HS-5 (cell line): ENCODE measurements at regions not wholly inside any gene's neighbourhood (a gene's known extent, or its start where the extent isn't known, plus 50 kb on each side); places are given as distances from the start of the nearest gene placed in this dataset.
"Not testable (repeated sequence)": the region's sequence is repeated elsewhere in the genome, so short reads cannot be mapped to it uniquely, and the experiment has no call there.

Source experiments
- DNase-seq: peaks from one replicate; pipeline ENCODE4 v3.0.0-alpha.2; 2012; ENCODE audit warnings: low read depth

DNA sequence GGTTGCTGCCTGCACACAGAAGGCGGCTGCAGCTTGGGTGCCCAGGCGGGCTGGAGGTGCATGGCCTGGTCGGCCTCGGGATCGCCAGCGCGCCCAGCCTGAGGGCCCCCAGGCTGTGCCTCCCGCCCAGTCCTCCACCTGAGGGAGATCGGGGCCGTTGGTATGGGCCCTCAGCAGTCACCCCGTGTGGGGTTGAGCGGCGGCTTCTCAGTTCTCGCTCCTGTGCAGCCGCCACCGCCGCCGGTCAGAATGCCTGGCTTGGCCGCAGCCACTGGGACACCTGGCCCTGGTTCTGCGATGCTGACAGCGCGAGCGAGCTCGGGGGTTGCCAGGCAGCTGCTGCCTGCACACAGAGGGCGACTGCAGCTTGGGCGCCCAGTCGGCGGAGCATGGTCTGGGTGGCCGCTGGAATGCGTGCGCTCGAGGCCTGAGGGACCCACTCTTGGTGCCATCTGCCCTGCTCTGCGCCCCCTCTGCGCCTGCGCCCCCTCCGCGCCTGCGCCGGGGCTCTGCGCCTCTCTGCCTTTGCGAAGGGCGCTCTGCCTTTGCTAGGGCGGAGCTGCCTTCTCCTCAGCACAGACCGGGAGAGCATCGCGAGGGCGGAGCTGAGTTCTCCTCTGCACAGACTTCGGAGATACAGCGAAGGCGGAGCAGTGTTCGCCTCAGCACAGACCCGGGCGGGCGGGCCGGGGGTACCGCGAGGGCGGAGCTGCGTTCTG lies 84.6 kb upstream of the ZNG1F start:
- peak; percentile 35 for DNase-seq

DNA sequence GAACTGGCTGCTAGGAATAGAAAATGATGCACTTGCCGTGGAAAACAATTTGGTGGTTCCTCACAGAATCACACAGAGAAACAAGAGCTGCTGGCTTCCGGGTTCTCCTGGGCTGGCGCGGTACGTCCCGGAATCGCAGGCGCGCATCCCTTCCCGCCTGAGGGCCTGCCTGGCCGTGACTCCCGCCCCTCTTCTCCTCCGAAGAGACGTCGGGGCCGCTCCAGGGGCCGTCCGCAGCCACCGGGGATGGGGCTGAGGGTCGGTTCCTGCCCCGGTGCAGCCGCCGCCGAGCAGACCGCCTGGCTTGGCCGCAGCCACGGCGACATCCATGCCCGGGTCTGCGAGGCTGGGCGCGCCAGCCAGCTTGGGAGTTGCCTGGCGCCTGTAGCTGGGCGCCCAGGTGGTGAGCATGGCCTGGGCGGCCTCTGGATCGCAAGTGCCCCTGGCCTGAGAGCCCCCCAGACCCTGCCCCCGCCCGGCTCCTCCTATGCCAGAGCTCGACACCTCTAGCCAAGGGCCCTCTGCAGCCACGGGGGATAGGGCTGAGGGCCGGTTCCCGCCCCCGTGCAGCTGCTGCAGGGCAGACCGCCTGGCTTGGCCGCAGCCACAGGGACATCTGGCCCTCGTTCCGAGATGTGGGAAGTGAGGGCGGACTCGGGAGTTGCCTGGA lies 83.9 kb upstream of the ZNG1F start:
- DNase-seq: not testable (repeated sequence)

DNA sequence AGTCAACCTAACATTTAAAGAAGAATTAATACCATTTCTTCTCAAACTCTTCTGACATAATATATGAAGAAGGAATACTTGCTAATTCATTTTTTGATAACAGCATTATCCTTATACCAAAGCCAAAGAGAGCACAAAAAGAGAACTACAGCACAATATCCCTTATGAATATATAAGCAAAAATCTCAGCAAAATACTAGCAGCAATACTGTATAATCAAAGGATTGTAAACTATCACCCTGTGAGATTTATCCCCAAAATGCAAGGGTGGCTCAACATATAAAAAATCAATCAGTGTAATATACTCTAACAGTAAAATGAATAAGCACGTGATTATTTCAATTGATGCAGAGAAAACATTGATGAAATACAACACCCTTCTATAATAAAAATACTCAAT lies 81.9 kb upstream of the ZNG1F start:
- DNase-seq: not testable (repeated sequence)

DNA sequence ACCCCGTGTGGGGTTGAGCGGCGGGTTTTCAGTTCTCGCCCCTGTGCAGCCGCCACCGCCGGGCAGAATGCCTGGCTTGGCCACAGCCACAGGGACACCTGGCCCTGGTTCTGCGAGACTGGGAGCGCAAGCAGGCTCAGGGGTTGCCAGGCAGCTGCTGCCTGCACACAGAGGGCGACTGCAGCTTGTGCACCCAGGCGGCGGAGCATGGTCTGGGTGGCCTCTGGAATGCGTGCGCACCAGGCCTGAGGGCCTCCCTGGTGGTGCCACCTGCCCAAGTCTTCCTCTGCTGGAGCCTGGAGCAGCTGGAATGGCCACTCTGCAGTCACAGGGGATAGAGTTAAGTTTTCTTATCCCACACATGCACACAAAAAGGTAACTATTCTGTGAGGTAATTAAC lies 80.4 kb upstream of the ZNG1F start:
- DNase-seq: not testable (repeated sequence)

DNA sequence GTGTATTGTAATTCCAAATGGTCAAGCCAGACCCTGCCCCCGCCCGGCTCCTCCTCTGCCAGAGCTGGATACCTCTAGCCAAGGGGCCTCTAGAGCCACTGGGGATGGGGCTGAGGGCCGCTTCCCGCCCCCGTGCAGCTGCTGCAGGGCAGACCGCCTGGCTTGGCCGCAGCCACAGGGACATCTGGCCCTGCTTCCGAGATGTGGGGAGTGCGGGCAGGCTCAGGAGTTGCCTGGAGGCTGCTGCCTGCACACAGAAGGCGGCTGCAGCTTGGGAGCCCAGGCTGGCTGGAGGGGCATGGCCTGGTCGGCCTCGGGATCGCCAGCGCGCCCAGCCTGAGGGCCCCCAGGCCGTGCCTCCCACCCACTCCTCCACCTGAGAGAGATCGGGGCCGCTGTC lies 79.9 kb upstream of the ZNG1F start:
- not testable (repeated sequence) for DNase-seq

DNA sequence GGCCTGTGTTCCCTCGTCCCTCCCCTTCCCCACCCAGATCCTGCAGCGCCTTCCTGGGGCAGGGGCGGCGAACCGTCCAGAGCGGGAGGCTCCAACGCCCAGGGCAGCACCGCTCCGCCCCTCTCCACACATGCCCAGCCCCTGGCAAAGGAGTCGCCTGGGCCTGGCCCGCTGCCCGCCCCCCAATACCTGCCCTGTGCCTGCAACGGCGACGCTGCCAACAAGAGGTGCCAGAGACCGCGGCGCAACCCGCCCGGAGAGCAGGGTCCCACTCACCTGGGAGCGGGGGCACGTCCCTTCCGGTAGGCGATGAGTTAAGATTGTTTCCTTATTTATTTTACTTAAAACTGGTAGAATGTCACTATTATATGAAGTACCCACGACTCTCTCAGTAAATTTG lies 77.5 kb upstream of the ZNG1F start:
- DNase-seq: not testable (repeated sequence)

DNA sequence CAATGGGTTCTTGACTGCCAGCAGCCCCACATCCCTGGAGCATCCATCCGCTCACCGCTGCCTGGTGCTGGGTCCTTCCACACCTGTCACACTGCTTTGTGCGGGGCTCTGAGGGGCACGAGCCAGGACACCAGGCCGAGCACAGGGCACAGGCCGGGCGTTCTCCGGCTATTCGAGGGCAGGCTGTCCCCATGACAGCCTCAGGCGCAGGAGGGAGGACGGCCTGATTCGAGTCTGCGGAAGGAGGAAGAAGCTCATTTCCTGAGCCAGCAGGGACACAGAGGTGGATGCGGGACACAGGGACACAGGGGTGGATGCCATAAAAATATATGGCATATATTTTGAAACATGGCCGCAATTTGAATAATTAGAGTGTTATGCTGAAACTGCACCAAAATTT lies 76.9 kb upstream of the ZNG1F start:
- DNase-seq: not testable (repeated sequence)

DNA sequence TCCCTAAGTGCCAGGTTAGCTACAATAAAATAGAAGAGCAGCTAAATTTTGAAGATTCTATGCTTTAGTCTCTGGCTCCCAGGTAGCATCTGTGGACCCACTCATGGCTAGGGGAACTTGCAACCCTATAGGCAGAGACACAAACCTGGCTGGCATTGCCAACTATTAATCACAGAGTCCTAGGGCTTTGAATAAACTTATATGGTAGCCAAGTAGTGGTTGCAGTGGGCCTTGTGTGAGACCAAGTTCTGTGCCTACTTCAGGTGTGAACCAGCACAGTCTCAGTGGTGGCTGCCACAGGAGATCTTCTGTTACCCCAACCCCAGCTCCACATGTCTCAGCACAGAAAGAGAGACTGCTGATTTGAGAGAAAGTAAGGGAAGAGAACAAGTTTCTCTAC lies 62.9 kb upstream of the ZNG1F start:
- DNase-seq: not testable (repeated sequence)

DNA sequence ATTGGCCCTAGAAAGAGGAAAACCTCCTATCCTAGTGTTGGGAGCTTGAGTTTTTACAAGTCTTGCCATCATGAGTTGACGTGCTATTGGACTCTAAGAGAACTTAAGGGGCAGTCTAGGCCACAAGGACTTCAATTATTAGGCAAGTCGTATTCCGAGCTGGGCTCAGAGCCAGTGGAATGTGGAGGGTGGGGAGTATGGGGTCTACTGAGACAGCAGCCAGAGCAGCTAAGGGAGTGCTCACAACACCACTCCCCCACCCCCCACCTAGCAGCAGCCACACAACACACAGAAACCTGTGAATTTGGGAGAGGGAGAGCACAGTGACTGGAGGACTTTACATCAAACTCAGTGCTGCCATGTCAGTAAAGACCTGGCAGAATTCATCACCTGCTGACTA lies 62.0 kb upstream of the ZNG1F start:
- not testable (repeated sequence) for DNase-seq

DNA sequence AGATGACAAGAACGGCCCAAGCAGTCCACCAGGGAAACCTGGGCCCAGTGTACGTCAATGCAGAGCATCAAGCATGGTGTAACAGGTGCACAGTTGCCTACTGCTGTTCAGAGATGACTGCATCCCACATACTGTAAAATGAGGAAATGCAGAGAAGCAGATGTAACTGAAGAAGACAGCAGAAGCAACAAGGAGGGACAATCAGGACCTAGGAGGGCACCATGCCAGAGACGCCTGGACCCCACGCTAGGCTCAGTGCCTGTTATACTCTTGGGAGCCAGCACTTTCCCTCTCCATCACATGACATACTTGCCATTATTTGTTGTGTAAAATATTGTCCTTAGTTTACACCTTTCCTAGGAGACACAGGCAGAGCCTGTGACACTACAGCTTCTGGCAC lies 57.6 kb upstream of the ZNG1F start:
- DNase-seq: not testable (repeated sequence)
